GM10248 (cell line): ENCODE measurements at regions not wholly inside any gene's neighbourhood (a gene's known extent, or its start where the extent isn't known, plus 50 kb on each side); places are given as distances from the start of the nearest gene placed in this dataset.
"Not testable (repeated sequence)": the region's sequence is repeated elsewhere in the genome, so short reads cannot be mapped to it uniquely, and the experiment has no call there.

Source experiments
- CTCF ChIA-PET: fragments of 300-600 bp; sonication (Branson Sonifier 250); formaldehyde crosslinking; extraction: SDS; loops from one replicate; lab custom pipeline; 2021; ENCODE audit warnings: antibody characterized with exemption; lab: Yijun Ruan, JAX
- POLR2A ChIA-PET: fragments of 350-650 bp; sonication (Branson Sonifier 250); formaldehyde crosslinking; extraction: SDS; loops from one replicate; lab custom pipeline; 2020; ENCODE audit warnings: antibody characterized with exemption; lab: Yijun Ruan, JAX
- DNase-seq: peaks from one replicate; pipeline ENCODE4 v3.0.0; 2012; ENCODE audit errors: extremely low spot score
- CTCF ChIP-seq: IDR thresholded peaks from 2 replicates; pipeline ENCODE4 v1.5.1; 2012; ENCODE audit warnings: mild to moderate bottlenecking, low read depth; ENCODE audit errors: extremely low read depth, missing control alignments, control extremely low read depth

GRCh38 chr7:70886547-70886946 is 245.4 kb upstream of the GALNT17 start:
- ChIA-PET POLR2A (no interaction called here), CTCF (no interaction called here)
- no peak for DNase-seq
- no peak for TF ChIP-seq CTCF

GRCh38 chr7:70887186-70887585 is 244.8 kb upstream of the GALNT17 start:
- POLR2A ChIA-PET = no interaction called here
- no peak for TF ChIP-seq CTCF
- no peak for DNase-seq
- CTCF ChIA-PET = no interaction called here

GRCh38 chr7:70890147-70890969 is 241.6 kb upstream of the GALNT17 start:
- no peak for DNase-seq
- ChIA-PET CTCF (interaction anchor here (1.5 kb wide), 1 partner anchor 62 kb away, joined by 3 read pairs; no protein-coding TSS in a partner anchor), POLR2A (no interaction called here)
- no peak for TF ChIP-seq CTCF

- POLR2A ChIA-PET = no interaction called here
- CTCF ChIA-PET = interaction anchor here (1.4 kb wide), 1 partner anchor 37 kb away, joined by 4 read pairs; no protein-coding TSS in a partner anchor
- DNase-seq = no peak
- no peak for TF ChIP-seq CTCF
Observed at GRCh38 chr7:70893422-70893821, 238.5 kb upstream of the GALNT17 start.

- ChIA-PET CTCF (interaction anchor here (0.8 to 1.4 kb wide), 2 partner anchors 9 to 37 kb away, joined by 3 to 4 read pairs; no protein-coding TSS in a partner anchor), POLR2A (no interaction called here)
- TF ChIP-seq CTCF = no peak
- no peak for DNase-seq
Observed at GRCh38 chr7:70893971-70894715, 237.8 kb upstream of the GALNT17 start.

GRCh38 chr7:70894799-70895198 is 237.1 kb upstream of the GALNT17 start:
- ChIA-PET POLR2A (no interaction called here), CTCF (interaction anchor here (0.8 to 1.4 kb wide), 2 partner anchors 10 to 38 kb away, joined by 3 to 4 read pairs; no protein-coding TSS in a partner anchor)
- no peak for TF ChIP-seq CTCF
- no peak for DNase-seq

- POLR2A ChIA-PET, CTCF ChIA-PET, DNase-seq: not testable (repeated sequence)
Observed at GRCh38 chr7:70895337-70896200, 236.4 kb upstream of the GALNT17 start.
